GM18858 (cell line): ENCODE measurements at regions not wholly inside any gene's neighbourhood (a gene's known extent, or its start where the extent isn't known, plus 50 kb on each side); places are given as distances from the start of the nearest gene placed in this dataset.
A peak's percentile ranks its signal among the peaks of the same experiment; 100 is the strongest.

ENCODE experiments used
- ATAC-seq: cut with Tn5 transposase; IDR thresholded peaks from one replicate; pipeline ENCODE4 v1.9.1; 2021; ENCODE audit not compliant: unreplicated experiment

- ATAC-seq, result peak; percentile 44
Observed at GRCh38 chr1:191558379-191558778, 599.9 kb upstream of the RGS18 start.

DNA sequence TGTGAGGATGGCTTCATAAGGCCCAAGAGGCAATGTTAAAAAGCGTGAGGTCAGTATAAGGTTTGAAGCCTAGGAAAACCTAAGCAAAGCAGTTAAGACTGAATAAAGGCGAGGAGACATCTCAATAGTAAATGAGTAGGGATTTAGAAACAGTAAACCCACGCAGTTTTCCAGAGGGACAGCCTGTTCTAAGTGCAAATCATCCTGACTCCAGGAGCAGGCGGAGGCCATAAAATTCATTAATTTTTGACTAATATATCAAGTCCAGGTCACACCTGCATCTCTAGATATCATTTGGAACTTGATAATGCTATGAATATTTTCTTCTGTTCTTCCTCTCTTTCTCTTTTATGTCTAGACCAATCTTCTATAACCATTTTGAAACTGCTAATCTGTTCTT lies 597.0 kb upstream of the RGS18 start:
- no peak for ATAC-seq

DNA sequence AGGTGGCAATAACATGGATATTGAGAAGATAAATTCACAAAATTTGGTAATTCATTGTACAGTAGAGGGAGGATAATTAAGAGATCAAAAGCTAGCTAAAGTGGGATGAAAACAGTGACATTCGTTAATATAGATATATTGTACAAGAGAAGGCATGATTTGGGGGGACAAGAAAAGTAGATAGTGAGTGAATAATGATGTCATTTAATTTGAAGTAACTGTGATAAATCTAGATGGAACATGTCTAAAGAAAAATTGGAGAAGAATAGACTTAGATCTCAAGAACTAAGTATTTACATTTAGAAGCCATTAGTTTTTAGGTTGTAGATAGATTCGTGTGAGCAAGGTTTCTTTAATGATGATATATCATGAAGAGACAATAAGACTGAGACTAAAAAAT lies 594.0 kb upstream of the RGS18 start:
- ATAC-seq, result no peak

DNA sequence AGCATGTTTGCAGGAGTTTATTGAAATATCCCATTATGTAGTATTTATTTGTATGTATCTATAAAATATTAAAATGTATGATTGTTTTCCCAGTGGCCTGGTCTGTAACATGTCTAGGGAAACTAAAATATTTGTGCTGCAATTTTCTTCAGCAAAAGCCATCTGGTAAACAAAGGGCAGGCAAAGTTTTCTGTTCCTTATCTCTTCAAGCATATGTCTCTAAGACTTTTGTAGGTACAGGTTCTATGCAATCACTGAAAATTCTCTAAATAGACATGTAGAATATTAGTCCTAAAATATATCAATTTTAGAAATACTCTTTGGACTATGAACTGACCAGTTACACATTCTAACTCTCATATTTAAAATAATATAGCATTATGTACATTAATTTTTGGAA lies 585.8 kb upstream of the RGS18 start:
- no peak for ATAC-seq

- no peak for ATAC-seq
Observed at GRCh38 chr1:191575180-191575579, 583.1 kb upstream of the RGS18 start.

GRCh38 chr1:191575746-191576145 lies 582.5 kb upstream of the RGS18 start:
- no peak for ATAC-seq

DNA sequence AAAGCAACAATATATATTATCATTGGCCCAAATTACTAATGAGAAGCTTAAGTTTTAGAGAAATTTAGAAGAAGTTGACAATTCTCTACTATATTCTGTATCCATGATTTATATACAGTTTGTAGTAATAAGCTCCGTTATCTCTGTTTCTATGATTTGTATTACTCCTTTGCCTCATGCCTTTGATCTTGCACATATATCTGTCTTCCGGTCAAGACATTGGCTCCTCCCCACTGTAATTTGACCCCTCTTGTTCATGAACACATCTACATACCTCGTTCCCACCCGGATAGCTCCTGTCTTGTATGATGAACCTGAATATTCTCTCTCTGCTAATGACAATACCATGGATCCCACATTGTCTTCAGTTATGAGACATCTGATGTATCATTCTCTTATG lies 581.0 kb upstream of the RGS18 start:
- no peak for ATAC-seq

DNA sequence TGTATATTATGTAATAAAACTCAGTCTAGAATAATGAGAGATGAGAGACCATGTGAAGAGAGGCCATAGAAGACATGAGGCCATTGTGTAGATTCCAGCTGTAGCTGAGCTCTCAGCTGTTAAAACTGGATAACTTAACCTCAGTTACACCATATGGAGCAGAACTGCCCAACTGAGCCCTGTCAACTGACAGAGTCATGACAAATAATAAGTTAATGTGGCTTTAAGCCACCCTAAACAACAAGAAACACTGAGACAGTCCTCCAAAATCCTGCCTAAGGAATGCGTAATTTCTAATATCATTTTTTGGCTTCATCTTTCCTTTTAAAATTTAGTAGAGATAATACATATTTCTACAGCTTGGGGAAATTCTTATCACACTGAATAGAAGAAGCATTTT lies 580.0 kb upstream of the RGS18 start:
- ATAC-seq, result no peak

DNA sequence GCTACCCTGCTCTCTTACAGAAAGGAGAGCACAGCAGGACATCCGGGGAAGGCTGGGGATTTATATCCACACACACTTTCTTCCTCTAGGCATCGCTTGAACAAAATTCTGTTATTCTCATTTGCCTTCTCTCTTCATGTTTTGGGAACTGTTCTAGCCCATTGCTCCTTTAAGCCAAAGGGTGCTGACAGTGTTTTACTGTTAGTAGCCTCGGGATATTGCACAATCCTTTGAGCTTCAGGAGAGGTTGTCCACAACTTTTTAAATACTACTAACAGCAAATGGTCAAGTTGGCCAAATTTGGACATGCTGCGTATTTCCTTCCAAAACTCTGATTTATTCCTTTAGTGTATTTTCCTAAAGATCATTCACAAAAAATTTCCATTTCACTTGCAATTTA lies 579.2 kb upstream of the RGS18 start:
- ATAC-seq, result no peak

DNA sequence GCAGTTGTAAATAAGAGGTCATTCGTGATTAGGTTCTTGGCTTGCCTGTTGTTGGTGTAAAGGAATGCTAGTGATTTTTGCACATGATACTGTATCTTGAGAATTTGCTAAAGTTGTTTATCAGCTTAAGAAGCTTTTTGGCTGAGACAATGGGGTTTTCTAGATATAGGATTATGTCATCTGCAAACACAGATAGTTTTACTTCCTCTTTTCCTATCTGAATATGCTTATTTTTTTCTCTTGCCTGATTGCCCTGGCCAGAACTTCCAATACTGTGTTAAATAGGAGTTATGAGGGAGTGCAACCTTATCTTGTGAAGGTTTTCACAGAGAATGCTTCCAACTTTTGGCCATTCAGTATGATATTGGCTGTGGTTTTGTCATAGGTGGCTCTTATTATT lies 576.1 kb upstream of the RGS18 start:
- peak; percentile 82 for ATAC-seq

DNA sequence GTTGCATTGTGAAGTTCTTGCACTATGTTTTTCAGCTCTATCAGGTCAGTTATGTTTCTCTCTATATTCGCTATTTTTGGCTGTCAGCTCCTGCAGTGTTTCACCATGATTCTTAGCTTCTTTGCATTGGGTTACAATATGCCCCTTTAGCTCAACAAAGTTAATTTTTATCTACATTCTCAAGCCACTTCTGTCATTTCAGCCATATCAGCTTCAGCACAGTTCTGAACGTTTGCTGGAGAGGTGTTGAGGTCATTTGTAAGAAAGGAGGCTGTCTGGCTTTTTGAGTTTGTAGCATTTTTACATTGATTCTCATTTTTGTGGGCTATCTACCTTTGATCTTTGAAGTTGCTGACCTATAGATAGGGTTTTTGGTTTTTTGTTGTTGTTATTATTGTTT lies 573.2 kb upstream of the RGS18 start:
- ATAC-seq, result no peak

DNA sequence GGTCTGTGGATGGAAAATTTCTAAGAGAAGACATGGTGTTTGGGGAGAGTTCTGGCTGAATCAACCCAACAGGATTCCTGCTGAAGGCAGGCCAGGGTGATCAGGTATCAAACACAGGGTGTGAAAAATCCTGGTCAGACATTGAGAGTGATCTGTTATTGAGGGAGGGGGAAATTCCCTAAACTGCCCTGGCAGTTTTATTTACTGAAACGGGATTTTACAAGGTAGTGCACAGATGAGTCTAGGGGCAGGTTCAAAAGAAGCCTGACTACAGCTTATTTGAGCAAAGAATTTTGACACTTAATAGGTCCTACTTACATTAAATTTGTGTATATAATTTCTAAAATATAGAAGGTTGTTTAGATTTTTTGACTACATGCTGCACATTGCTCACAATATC lies 569.4 kb upstream of the RGS18 start:
- ATAC-seq, result no peak

DNA sequence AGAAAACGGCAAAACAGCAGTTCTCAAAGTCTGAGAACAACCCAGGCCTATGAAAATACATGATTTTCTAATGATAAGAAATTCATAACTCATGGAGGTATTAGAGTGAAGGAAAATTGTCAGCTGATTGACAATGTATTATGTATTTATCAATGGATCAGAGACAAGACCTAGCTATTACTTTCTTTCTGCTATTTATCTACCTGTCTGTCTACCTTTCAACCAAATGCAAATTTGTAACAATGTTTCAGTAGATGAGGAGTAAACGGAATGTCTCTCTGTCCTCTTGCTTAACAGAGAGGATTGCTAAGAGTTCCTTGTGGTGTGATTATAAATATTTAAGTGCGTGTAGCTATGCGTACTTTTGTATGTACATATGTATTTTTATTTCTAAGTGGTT lies 568.7 kb upstream of the RGS18 start:
- ATAC-seq, result no peak

- no peak for ATAC-seq
Observed at GRCh38 chr1:191590578-191590977, 567.7 kb upstream of the RGS18 start.

DNA sequence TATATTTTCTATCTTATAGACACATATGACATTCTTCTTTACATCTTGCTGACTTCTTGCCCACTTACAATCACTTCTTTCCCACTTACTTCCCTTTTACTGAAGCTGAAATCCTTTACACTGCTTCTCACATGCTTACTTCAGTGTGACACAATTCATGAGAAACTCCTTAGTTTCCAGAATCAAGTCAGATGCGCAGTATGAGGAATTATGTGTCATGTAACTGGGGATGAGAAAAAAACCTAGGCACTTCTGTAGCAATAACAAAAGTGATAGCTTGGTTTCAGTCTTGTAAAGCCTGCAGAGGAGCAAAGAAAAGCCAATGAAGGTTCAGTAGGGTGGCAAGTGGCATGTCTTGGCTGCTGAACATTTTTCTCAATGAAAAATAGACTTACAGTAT lies 566.2 kb upstream of the RGS18 start:
- no peak for ATAC-seq

DNA sequence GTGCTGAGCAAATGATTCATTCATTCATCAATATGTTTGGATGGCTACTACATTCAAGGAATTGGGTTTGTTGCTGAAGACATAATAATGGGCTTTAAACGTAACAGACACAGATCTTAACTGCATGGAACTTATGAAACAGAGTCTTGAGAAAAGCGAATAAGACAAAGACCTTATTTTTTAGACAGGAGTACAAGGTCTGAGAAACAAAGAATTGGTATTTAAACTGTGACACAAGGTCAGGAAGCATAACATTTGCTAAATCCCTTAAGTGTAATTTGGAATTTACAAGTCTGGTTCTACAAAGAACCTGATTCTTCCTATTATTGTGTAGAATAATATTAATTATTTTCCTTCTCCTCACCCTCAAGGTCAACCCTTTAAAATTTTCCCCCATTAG lies 565.4 kb upstream of the RGS18 start:
- no peak for ATAC-seq

DNA sequence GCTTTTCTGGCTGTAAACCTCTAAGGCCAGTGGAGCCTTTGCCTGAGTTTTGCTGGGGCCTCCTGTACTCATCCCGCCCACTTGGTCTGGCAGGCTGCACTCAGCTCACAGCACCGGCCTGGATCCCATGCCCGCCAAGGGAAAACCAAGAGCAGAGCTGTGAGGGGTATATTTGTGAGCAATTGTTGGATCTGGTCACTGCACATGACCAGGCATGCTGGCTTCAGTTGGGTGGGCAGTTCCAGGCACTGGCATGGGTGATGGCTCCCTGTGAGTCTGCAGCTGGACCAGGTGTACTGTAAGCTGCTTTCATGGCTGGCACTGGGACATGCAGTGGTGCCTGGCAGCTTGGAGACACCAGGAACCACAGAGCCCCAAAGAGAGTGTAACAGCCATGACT lies 563.1 kb upstream of the RGS18 start:
- no peak for ATAC-seq

- no peak for ATAC-seq
Observed at GRCh38 chr1:191608367-191608766, 549.9 kb upstream of the RGS18 start.

DNA sequence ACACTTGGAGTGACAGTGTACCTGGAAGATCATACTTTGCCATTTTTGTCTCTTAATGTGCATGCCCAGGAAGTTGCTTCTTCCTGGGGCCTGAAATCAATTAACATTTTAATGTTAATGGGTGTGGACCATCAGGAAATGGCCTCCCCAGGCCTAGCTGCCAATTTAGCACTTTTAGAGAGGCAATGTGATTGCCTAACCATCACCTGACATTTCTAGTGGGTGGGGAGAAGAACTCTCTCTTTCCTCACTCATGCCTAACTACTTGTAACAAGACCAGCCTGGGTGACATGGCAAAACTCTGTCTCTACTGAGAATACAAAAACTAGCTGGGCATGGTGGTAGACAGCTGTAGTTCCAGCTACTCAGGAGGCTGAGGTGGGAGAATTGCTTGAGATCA lies 549.0 kb upstream of the RGS18 start:
- no peak for ATAC-seq

GRCh38 chr1:191615101-191615821 lies 543.0 kb upstream of the RGS18 start:
- no peak for ATAC-seq

- ATAC-seq, result no peak
Observed at GRCh38 chr1:191618181-191618580, 540.1 kb upstream of the RGS18 start.

- ATAC-seq, result no peak
Observed at GRCh38 chr1:191620883-191621282, 537.4 kb upstream of the RGS18 start.

DNA sequence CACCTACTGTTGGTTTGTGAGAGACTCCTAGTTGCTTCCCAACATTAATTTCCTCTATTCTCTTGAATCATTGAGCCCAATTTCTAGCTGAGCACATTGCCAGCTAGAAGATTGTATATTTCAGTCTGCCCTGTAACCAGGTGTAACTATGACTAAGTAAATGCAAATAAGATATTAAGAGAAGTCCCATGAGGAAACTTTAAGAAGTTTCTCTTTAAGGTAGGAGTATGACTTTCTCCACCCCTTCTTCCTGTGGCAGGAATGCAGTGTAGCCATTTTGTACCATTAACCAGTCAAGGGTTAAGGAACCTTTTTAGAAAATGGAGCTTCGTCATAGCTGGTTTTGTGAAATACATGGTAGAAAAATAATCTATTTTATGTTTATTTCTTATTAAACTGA lies 534.2 kb upstream of the RGS18 start:
- ATAC-seq, result no peak

- no peak for ATAC-seq
Observed at GRCh38 chr1:191629836-191630235, 528.4 kb upstream of the RGS18 start.
